Posterior vena cava (tissue), 2 donors: ENCODE measurements at regions not wholly inside any gene's neighbourhood (a gene's known extent, or its start where the extent isn't known, plus 50 kb on each side); places are given as distances from the start of the nearest gene placed in this dataset.
"Not testable (repeated sequence)": the region's sequence is repeated elsewhere in the genome, so short reads cannot be mapped to it uniquely, and the experiment has no call there.

Source experiments
- DNase-seq: peaks from one replicate; pipeline ENCODE4 v3.0.0-alpha.2; 2020; ENCODE audit warnings: low spot score
- intact Hi-C, 2 donors: fragments of 100-400 bp; cut with DNase I; formaldehyde crosslinking; loops; one replicate each; pipeline versions ENCODE4 v1.14.1 to v1.14.2; 2022 to 2023
- donor health status: DM: yes; HTN: yes; CAD: no.
- donor health status: DM: yes; HTN: yes; CAD: no.

GRCh38 chr7:131649003-131649541 is 92.6 kb upstream of the PODXL start:
- peak; percentile 69 for DNase-seq
- intact Hi-C loops, result no loop called here

- intact Hi-C loops, result no loop called here
- peak; percentile 51 for DNase-seq
Measured at GRCh38 chr7:131648491-131648890, 92.1 kb upstream of the PODXL start.

- intact Hi-C loops, result no loop called here
- no peak for DNase-seq
Measured at GRCh38 chr7:131646203-131646602, 89.8 kb upstream of the PODXL start.

GRCh38 chr7:131642429-131642828 is 86.0 kb upstream of the PODXL start:
- intact Hi-C loops, result no loop called here
- DNase-seq, result no peak

- intact Hi-C loops, result no loop called here
Measured at GRCh38 chr7:131640686-131641085, 84.3 kb upstream of the PODXL start.

GRCh38 chr7:131638641-131639430 is 82.4 kb upstream of the PODXL start:
- no peak for DNase-seq
- intact Hi-C loops, result no loop called here

More at GRCh38 chr7:131640686-131641085, 84.3 kb upstream of the PODXL start:
- DNase-seq, result no peak

GRCh38 chr7:131637859-131638258 is 81.4 kb upstream of the PODXL start:
- intact Hi-C loops, result no loop called here

GRCh38 chr7:131636092-131636491 is 79.7 kb upstream of the PODXL start:
- intact Hi-C loops, result no loop called here
- peak; percentile 88 for DNase-seq

More at GRCh38 chr7:131637859-131638258, 81.4 kb upstream of the PODXL start:
- no peak for DNase-seq

GRCh38 chr7:131634197-131634596 is 77.8 kb upstream of the PODXL start:
- intact Hi-C loops, DNase-seq: not testable (repeated sequence)

- DNase-seq, result no peak
- intact Hi-C loops, result no loop called here
Measured at GRCh38 chr7:131633342-131633843, 77.0 kb upstream of the PODXL start.

- DNase-seq, result no peak
- intact Hi-C loops, result no loop called here
Measured at GRCh38 chr7:131630427-131630826, 74.0 kb upstream of the PODXL start.

- intact Hi-C loops, result no loop called here
- DNase-seq, result no peak
Measured at GRCh38 chr7:131629217-131629882, 72.9 kb upstream of the PODXL start.

- intact Hi-C loops, result no loop called here
- DNase-seq, result no peak
Measured at GRCh38 chr7:131628634-131629033, 72.2 kb upstream of the PODXL start.

- DNase-seq, result no peak
- intact Hi-C loops, result no loop called here
Measured at GRCh38 chr7:131627735-131628190, 71.3 kb upstream of the PODXL start.

GRCh38 chr7:131626643-131627042 is 70.2 kb upstream of the PODXL start:
- intact Hi-C loops, result no loop called here
- no peak for DNase-seq

- intact Hi-C loops, result no loop called here
- DNase-seq, result no peak
Measured at GRCh38 chr7:131625817-131626372, 69.5 kb upstream of the PODXL start.

GRCh38 chr7:131625345-131625744 is 68.9 kb upstream of the PODXL start:
- DNase-seq, intact Hi-C loops: not testable (repeated sequence)

- intact Hi-C loops, result no loop called here
Measured at GRCh38 chr7:131624536-131624935, 68.1 kb upstream of the PODXL start.

GRCh38 chr7:131623154-131623553 is 66.7 kb upstream of the PODXL start:
- intact Hi-C loops, result no loop called here
- DNase-seq, result no peak

More at GRCh38 chr7:131624536-131624935, 68.1 kb upstream of the PODXL start:
- DNase-seq, result no peak

GRCh38 chr7:131621652-131622051 is 65.2 kb upstream of the PODXL start:
- no peak for DNase-seq
- intact Hi-C loops, result no loop called here
